Skeletal muscle satellite cell (primary cell): ENCODE measurements at regions not wholly inside any gene's neighbourhood (a gene's known extent, or its start where the extent isn't known, plus 50 kb on each side); places are given as distances from the start of the nearest gene placed in this dataset.

Experiments
- H3K27me3 ChIP-seq: 2 replicates; pipeline ENCODE4 v1.7.0; 2013; ENCODE audit warnings: low read length; ENCODE audit not compliant: control insufficient read depth, insufficient read depth
- H3K36me3 ChIP-seq: 2 replicates; pipeline ENCODE4 v1.7.0; 2013; ENCODE audit warnings: mild to moderate bottlenecking, control low read depth, low read length; ENCODE audit not compliant: insufficient read depth
- H3K4me1 ChIP-seq: 2 replicates; pipeline ENCODE4 v1.7.0; 2013; ENCODE audit warnings: low read length; ENCODE audit not compliant: control insufficient read depth, insufficient read depth
- H3K4me2 ChIP-seq: 2 replicates; pipeline ENCODE4 v1.7.0; 2013; ENCODE audit warnings: mild to moderate bottlenecking, low read length
- H3K4me3 ChIP-seq: 2 replicates; pipeline ENCODE4 v1.7.0; 2013; ENCODE audit warnings: low read length
- H3K9ac ChIP-seq: 2 replicates; pipeline ENCODE4 v1.7.0; 2013; ENCODE audit warnings: mild to moderate bottlenecking, low read depth, low read length, moderate library complexity
- H3K9me3 ChIP-seq: replicated peaks from 2 replicates; pipeline ENCODE4 v1.7.0; 2013; ENCODE audit warnings: mild to moderate bottlenecking, control low read depth, low read length

DNA sequence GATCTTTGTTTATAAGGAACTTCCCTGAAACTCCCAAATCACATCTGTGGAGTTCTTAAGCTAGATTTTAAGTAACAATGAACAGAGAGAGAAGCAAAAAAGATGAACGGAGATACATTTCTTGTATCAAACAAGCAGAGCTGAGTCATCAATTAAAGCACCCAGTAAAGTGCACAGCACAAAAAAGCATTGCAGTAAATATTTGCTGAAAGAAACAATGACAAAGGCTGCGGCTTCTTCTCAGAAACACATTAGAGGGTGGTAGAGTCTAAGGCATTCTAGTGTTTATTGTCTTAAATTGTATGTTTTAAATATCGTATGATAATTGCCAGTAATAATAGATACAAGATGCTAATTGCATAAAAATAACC, 941.6 kb upstream of the CHORDC1 start:
- H3K9me3 ChIP-seq: no peaks in the 10 kb centered on the region
- peaks cover 23% of the 10 kb centered on the region for H3K4me1 ChIP-seq
- no peaks in the 10 kb centered on the region for H3K36me3 ChIP-seq
- peak overlapping the region; percentile 37 for H3K9ac ChIP-seq
- H3K4me3 ChIP-seq: no peak overlapping the region
- peak overlapping the region; percentile 45 for H3K4me2 ChIP-seq
- H3K27me3 ChIP-seq: no peaks in the 10 kb centered on the region

GRCh38 chr11:91163619-91164451, 941.0 kb upstream of the CHORDC1 start:
- H3K9ac ChIP-seq: peak overlapping the region; percentile 37

GRCh38 chr11:91160661-91161060, 937.8 kb upstream of the CHORDC1 start:
- Histone ChIP-seq H3K9me3 (no peaks in the 10 kb centered on the region), H3K4me2 (no peak overlapping the region), H3K4me1 (peaks cover 36% of the 10 kb centered on the region), H3K27me3 (no peaks in the 10 kb centered on the region), H3K4me3 (no peak overlapping the region), H3K9ac (no peak overlapping the region), H3K36me3 (no peaks in the 10 kb centered on the region)

More at GRCh38 chr11:91163619-91164451, 941.0 kb upstream of the CHORDC1 start:
- Histone ChIP-seq H3K36me3 (no peaks in the 10 kb centered on the region), H3K27me3 (no peaks in the 10 kb centered on the region), H3K4me2 (peak overlapping the region; percentile 45), H3K9me3 (no peaks in the 10 kb centered on the region), H3K4me3 (no peak overlapping the region), H3K4me1 (peaks cover 29% of the 10 kb centered on the region)

DNA sequence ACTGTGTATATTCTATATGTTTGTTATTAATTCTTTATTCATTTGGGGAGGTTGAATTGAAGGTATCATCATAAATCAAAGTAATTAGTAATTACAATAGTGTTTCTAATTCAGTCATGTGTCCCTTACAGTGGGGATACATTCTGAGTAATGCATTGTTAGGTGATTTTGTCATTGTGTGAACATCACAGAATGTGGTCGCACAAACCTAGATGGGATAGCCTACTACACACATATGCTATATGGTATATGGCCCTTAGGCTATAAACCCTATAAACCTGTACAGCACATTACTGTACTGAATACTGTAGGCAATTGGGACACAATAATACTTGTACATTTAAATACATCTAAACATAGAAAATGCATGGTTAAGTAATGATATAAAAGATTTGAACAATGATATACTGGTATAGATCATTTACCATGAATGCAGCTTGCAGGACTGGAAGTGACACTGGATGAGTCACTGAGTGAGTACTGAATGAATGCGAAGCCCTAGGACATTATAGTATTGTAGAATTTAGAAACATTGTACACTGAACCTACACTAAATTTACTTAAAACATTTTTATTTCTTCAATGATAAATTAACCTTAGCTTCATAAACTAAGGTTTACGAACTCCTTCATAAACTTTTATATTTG, 936.2 kb upstream of the CHORDC1 start:
- no peak overlapping the region for H3K9ac ChIP-seq
- H3K36me3 ChIP-seq: no peaks in the 10 kb centered on the region
- H3K4me3 ChIP-seq: no peak overlapping the region
- H3K9me3 ChIP-seq: no peaks in the 10 kb centered on the region
- H3K4me1 ChIP-seq: peaks cover 29% of the 10 kb centered on the region
- H3K4me2 ChIP-seq: no peak overlapping the region
- H3K27me3 ChIP-seq: no peaks in the 10 kb centered on the region

- H3K4me1 ChIP-seq: peaks cover 24% of the 10 kb centered on the region
- no peaks in the 10 kb centered on the region for H3K36me3 ChIP-seq
- no peaks in the 10 kb centered on the region for H3K9me3 ChIP-seq
- H3K4me2 ChIP-seq: no peak overlapping the region
- H3K9ac ChIP-seq: no peak overlapping the region
- no peak overlapping the region for H3K4me3 ChIP-seq
- H3K27me3 ChIP-seq: no peaks in the 10 kb centered on the region
These were observed 935.4 kb upstream of the CHORDC1 start for GRCh38 chr11:91158297-91158696.

- H3K9ac ChIP-seq: no peak overlapping the region
- H3K4me1 ChIP-seq: peaks cover 17% of the 10 kb centered on the region
- peaks cover 5% of the 10 kb centered on the region for H3K9me3 ChIP-seq
- no peak overlapping the region for H3K4me3 ChIP-seq
- no peak overlapping the region for H3K4me2 ChIP-seq
- no peaks in the 10 kb centered on the region for H3K36me3 ChIP-seq
- no peaks in the 10 kb centered on the region for H3K27me3 ChIP-seq
These were observed 933.2 kb upstream of the CHORDC1 start for GRCh38 chr11:91156041-91156440.

DNA sequence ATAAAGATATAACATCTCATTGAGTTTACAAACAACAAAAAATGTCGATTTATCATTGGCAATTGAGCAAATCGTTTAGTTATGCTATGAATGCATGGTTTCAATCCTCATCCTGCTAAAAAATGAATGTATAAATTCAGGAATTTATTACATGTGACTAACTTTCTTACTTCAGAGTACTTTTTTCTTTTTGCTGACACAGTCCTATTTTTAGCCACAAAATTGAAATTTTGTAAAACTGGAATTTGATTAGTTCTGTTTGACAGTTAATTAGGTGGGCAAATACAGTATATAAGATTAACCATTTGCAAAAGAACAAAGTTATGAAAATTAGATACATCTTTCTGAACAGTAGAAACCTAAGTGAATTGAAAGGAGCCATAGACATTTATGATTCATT, 925.0 kb upstream of the CHORDC1 start:
- no peaks in the 10 kb centered on the region for H3K4me1 ChIP-seq

GRCh38 chr11:91141655-91142054, 918.8 kb upstream of the CHORDC1 start:
- Histone ChIP-seq H3K36me3 (no peaks in the 10 kb centered on the region), H3K9ac (no peak overlapping the region)

More for the DNA sequence above, 925.0 kb upstream of the CHORDC1 start:
- Histone ChIP-seq H3K27me3 (no peaks in the 10 kb centered on the region), H3K9ac (no peak overlapping the region), H3K4me3 (no peak overlapping the region), H3K4me2 (no peak overlapping the region), H3K36me3 (no peaks in the 10 kb centered on the region), H3K9me3 (peaks cover 5% of the 10 kb centered on the region)

GRCh38 chr11:91136631-91137030, 913.8 kb upstream of the CHORDC1 start:
- Histone ChIP-seq H3K27me3 (no peaks in the 10 kb centered on the region), H3K4me3 (no peak overlapping the region), H3K9ac (no peak overlapping the region), H3K4me1 (no peaks in the 10 kb centered on the region), H3K9me3 (no peaks in the 10 kb centered on the region), H3K36me3 (no peaks in the 10 kb centered on the region), H3K4me2 (no peak overlapping the region)

More at GRCh38 chr11:91141655-91142054, 918.8 kb upstream of the CHORDC1 start:
- Histone ChIP-seq H3K4me2 (no peak overlapping the region), H3K9me3 (no peaks in the 10 kb centered on the region), H3K4me1 (no peaks in the 10 kb centered on the region), H3K27me3 (no peaks in the 10 kb centered on the region), H3K4me3 (no peak overlapping the region)

GRCh38 chr11:91133361-91133760, 910.5 kb upstream of the CHORDC1 start:
- Histone ChIP-seq H3K4me2 (no peak overlapping the region), H3K27me3 (no peaks in the 10 kb centered on the region), H3K9me3 (no peaks in the 10 kb centered on the region), H3K4me1 (no peaks in the 10 kb centered on the region), H3K4me3 (no peak overlapping the region), H3K36me3 (no peaks in the 10 kb centered on the region), H3K9ac (no peak overlapping the region)

DNA sequence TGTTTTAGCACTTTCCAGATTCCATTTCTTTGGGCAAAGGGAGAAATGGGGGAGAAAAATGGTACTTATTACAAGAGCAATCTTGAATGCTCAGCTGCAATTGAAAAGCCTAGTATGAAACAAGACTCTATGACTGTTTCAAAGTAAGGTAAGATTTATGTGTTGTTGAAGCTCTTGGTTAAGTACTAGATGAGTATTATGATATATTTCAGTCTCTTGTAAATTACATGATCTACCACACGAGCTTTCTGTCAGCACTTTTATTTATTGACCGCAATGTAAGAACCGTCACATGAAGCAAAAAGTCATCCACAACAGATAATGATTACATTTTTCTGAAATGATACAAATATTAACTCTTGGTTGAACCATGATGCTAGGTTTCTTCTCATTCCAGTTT, 906.7 kb upstream of the CHORDC1 start:
- Histone ChIP-seq H3K4me2 (no peak overlapping the region), H3K36me3 (no peaks in the 10 kb centered on the region), H3K4me1 (no peaks in the 10 kb centered on the region), H3K9ac (no peak overlapping the region), H3K9me3 (no peaks in the 10 kb centered on the region), H3K27me3 (no peaks in the 10 kb centered on the region), H3K4me3 (no peak overlapping the region)

DNA sequence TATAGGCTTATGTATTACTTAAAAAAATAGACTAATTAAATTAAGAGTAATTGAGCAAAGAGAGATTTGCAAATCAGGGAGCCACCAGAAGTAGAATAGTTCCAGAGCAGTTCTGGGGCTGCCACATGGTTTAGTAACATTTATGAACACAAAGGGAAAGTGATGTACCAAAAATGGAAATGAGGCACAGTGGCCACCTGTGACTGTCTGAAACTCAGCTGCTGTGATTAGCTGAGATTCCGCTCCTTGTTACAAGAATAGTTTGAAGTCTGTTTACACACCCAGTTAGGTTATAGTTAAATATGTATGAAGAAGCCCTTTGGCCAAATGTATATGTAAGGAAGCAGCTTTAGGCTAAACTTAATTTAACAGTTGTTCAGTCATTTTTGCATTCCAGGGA, 901.5 kb upstream of the CHORDC1 start:
- H3K9me3 ChIP-seq: no peaks in the 10 kb centered on the region
- no peak overlapping the region for H3K4me2 ChIP-seq
- no peak overlapping the region for H3K9ac ChIP-seq
- H3K36me3 ChIP-seq: no peaks in the 10 kb centered on the region
- no peaks in the 10 kb centered on the region for H3K27me3 ChIP-seq
- no peaks in the 10 kb centered on the region for H3K4me1 ChIP-seq
- no peak overlapping the region for H3K4me3 ChIP-seq
